ENCODE measurements at regions not wholly inside any gene's neighbourhood (a gene's known extent, or its start where the extent isn't known, plus 50 kb on each side); places are given as distances from the start of the nearest gene placed in this dataset.

- no peaks in the 10 kb centered on the region for H3K9me3 ChIP-seq
- no peaks in the 10 kb centered on the region for H3K4me1 ChIP-seq
- no peak for DNase-seq
- no peaks in the 10 kb centered on the region for H3K27me3 ChIP-seq
- no peak overlapping the region for H3K4me3 ChIP-seq
- H3K27ac ChIP-seq: no peak overlapping the region
- no peak for TF ChIP-seq POLR2A (IDR thresholded peaks at IDR 0.05)
- TF ChIP-seq EP300 (IDR thresholded peaks at IDR 0.05): no peak
- no peak for TF ChIP-seq POLR2AphosphoS5 (IDR thresholded peaks at IDR 0.05)
- no peak for TF ChIP-seq CTCF (IDR thresholded peaks at IDR 0.05)
- H3K36me3 ChIP-seq: no peaks in the 10 kb centered on the region
- 75 to 78% methylated on average over 10 of the region's 10 CpGs for WGBS, 2 donors
- ATAC-seq (ENCODE audit: low FRiP score in 2 of 2): no peak
Measured at GRCh38 chr10:130424418-130424817, 288.2 kb downstream of the GLRX3 start.

GRCh38 chr10:130425169-130425568 lies 289.0 kb downstream of the GLRX3 start:
- no peaks in the 10 kb centered on the region for H3K27me3 ChIP-seq
- TF ChIP-seq EP300 (IDR thresholded peaks at IDR 0.05): no peak
- no peak for TF ChIP-seq CTCF (IDR thresholded peaks at IDR 0.05)
- TF ChIP-seq POLR2AphosphoS5 (IDR thresholded peaks at IDR 0.05): no peak
- no peak for TF ChIP-seq POLR2A (IDR thresholded peaks at IDR 0.05)

GRCh38 chr10:130425881-130426435 lies 289.8 kb downstream of the GLRX3 start:
- Histone ChIP-seq H3K4me3 (no peak overlapping the region), H3K27ac (no peak overlapping the region), H3K27me3 (no peaks in the 10 kb centered on the region), H3K36me3 (no peaks in the 10 kb centered on the region), H3K4me1 (no peaks in the 10 kb centered on the region), H3K9me3 (no peaks in the 10 kb centered on the region)
- TF ChIP-seq POLR2AphosphoS5 (IDR thresholded peaks at IDR 0.05) (no peak), CTCF (IDR thresholded peaks at IDR 0.05) (no peak), POLR2A (IDR thresholded peaks at IDR 0.05) (no peak), EP300 (IDR thresholded peaks at IDR 0.05) (no peak)
- no peak for ATAC-seq (ENCODE audit: low FRiP score in 2 of 2)
- no peak for DNase-seq
- WGBS, 2 donors: 84 to 88% methylated on average over 9 to 10 of the region's 10 CpGs

More at GRCh38 chr10:130425169-130425568, 289.0 kb downstream of the GLRX3 start:
- no peaks in the 10 kb centered on the region for H3K4me1 ChIP-seq
- 78 to 83% methylated on average over 5 of the region's 5 CpGs for WGBS, 2 donors
- no peak for ATAC-seq (ENCODE audit: low FRiP score in 2 of 2)
- H3K36me3 ChIP-seq: no peaks in the 10 kb centered on the region
- H3K4me3 ChIP-seq: no peak overlapping the region
- H3K9me3 ChIP-seq: no peaks in the 10 kb centered on the region
- H3K27ac ChIP-seq: no peak overlapping the region
- no peak for DNase-seq

GRCh38 chr10:130427216-130427722 lies 291.1 kb downstream of the GLRX3 start:
- H3K36me3 ChIP-seq: no peaks in the 10 kb centered on the region
- H3K27ac ChIP-seq: no peak overlapping the region
- H3K4me1 ChIP-seq: no peaks in the 10 kb centered on the region
- no peaks in the 10 kb centered on the region for H3K9me3 ChIP-seq
- TF ChIP-seq POLR2A (IDR thresholded peaks at IDR 0.05): no peak
- TF ChIP-seq CTCF (IDR thresholded peaks at IDR 0.05): no peak
- TF ChIP-seq EP300 (IDR thresholded peaks at IDR 0.05): no peak
- TF ChIP-seq POLR2AphosphoS5 (IDR thresholded peaks at IDR 0.05): no peak
- DNase-seq (no peak), ATAC-seq (ENCODE audit: low FRiP score in 2 of 2) (no peak)
- WGBS, 2 donors: 88 to 89% methylated on average over 4 of the region's 4 CpGs
- no peak overlapping the region for H3K4me3 ChIP-seq
- H3K27me3 ChIP-seq: no peaks in the 10 kb centered on the region

- Histone ChIP-seq H3K4me3 (no peak overlapping the region), H3K36me3 (no peaks in the 10 kb centered on the region), H3K27me3 (no peaks in the 10 kb centered on the region), H3K9me3 (no peaks in the 10 kb centered on the region), H3K27ac (no peak overlapping the region), H3K4me1 (no peaks in the 10 kb centered on the region)
- WGBS, 2 donors: 60 to 62% methylated on average over 6 of the region's 6 CpGs
- ATAC-seq (ENCODE audit: low FRiP score in 2 of 2) (no peak), DNase-seq (no peak)
- TF ChIP-seq POLR2A (IDR thresholded peaks at IDR 0.05) (no peak), CTCF (IDR thresholded peaks at IDR 0.05) (no peak), POLR2AphosphoS5 (IDR thresholded peaks at IDR 0.05) (no peak), EP300 (IDR thresholded peaks at IDR 0.05) (no peak)
Measured at GRCh38 chr10:130428936-130429335, 292.7 kb downstream of the GLRX3 start.
